ENCODE measurements at regions not wholly inside any gene's neighbourhood (a gene's known extent, or its start where the extent isn't known, plus 50 kb on each side); places are given as distances from the start of the nearest gene placed in this dataset.

DNA sequence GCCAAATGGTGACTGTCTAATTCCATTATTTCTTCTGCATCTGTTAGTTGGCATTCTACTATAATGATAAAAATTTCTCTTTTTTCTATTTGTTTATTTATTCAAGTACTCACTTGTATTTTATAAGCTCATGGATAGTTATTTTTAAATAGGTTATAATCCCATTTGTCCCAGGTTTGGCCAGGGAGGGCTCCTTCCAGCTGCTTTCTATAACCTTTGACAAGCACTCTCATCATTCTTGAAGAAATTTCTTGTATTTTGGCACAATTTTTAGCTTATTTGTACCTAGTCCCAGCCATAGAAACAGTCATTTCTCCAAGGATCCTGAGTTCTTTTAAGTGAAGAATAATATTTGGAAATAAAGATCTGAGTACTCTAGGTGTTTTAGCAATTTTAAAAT, 1038.6 kb upstream of the AGA start:
- no peak overlapping the region for H3K9ac ChIP-seq (ENCODE audit: low read length)
- H2AFZ ChIP-seq (ENCODE audit: low read length): no peak overlapping the region
- no peak for TF ChIP-seq CTCF (IDR thresholded peaks at IDR 0.05; ENCODE audit: low read length)
- TF ChIP-seq EZH2 (optimal IDR thresholded peaks at IDR 0.05; ENCODE audit: low read depth, low read length): no peak
- TF ChIP-seq EZH2phosphoT487 (IDR thresholded peaks at IDR 0.05; ENCODE audit: low read length): no peak
- H3K27ac ChIP-seq (ENCODE audit: low read length): no peak overlapping the region
- H3K4me1 ChIP-seq (ENCODE audit: low read length): no peaks in the 10 kb centered on the region
- no peaks in the 10 kb centered on the region for H3K9me3 ChIP-seq (replicated peaks; ENCODE audit: insufficient read depth, low read length)
- no peaks in the 10 kb centered on the region for H3K27me3 ChIP-seq (replicated peaks; ENCODE audit: insufficient read depth, low read length)
- no peaks in the 10 kb centered on the region for H3F3A ChIP-seq (ENCODE audit: insufficient read depth, low read length)
- no peaks in the 10 kb centered on the region for H3K9me2 ChIP-seq (replicated peaks; ENCODE audit: insufficient read depth, low read length)
- no peak for DNase-seq
- no peaks in the 10 kb centered on the region for H3K79me2 ChIP-seq (ENCODE audit: low read length)
- H3K36me3 ChIP-seq (replicated peaks; ENCODE audit: insufficient read depth, low read length): no peaks in the 10 kb centered on the region
- no peaks in the 10 kb centered on the region for H4K20me1 ChIP-seq (ENCODE audit: insufficient read depth, low read length)
- H3K4me2 ChIP-seq (ENCODE audit: low read depth, low read length): no peak overlapping the region
- no peak overlapping the region for H3K4me3 ChIP-seq (ENCODE audit: low read length)

- Histone ChIP-seq H3K4me3 (ENCODE audit: low read length) (no peak overlapping the region), H3K27me3 (replicated peaks; ENCODE audit: insufficient read depth, low read length) (no peaks in the 10 kb centered on the region), H3K4me2 (ENCODE audit: low read depth, low read length) (no peak overlapping the region), H3K79me2 (ENCODE audit: low read length) (no peaks in the 10 kb centered on the region), H3K9me2 (replicated peaks; ENCODE audit: insufficient read depth, low read length) (no peaks in the 10 kb centered on the region), H3F3A (ENCODE audit: insufficient read depth, low read length) (no peaks in the 10 kb centered on the region), H3K27ac (ENCODE audit: low read length) (no peak overlapping the region), H3K9me3 (replicated peaks; ENCODE audit: insufficient read depth, low read length) (no peaks in the 10 kb centered on the region), H3K36me3 (replicated peaks; ENCODE audit: insufficient read depth, low read length) (no peaks in the 10 kb centered on the region), H3K4me1 (ENCODE audit: low read length) (no peaks in the 10 kb centered on the region), H2AFZ (ENCODE audit: low read length) (no peak overlapping the region), H4K20me1 (ENCODE audit: insufficient read depth, low read length) (no peaks in the 10 kb centered on the region), H3K9ac (ENCODE audit: low read length) (no peak overlapping the region)
- TF ChIP-seq EZH2phosphoT487 (IDR thresholded peaks at IDR 0.05; ENCODE audit: low read length): no peak
- no peak for TF ChIP-seq EZH2 (optimal IDR thresholded peaks at IDR 0.05; ENCODE audit: low read depth, low read length)
- TF ChIP-seq CTCF (IDR thresholded peaks at IDR 0.05; ENCODE audit: low read length): no peak
- DNase-seq: no peak
Observed at GRCh38 chr4:178481564-178481963, 1039.3 kb upstream of the AGA start.

DNA sequence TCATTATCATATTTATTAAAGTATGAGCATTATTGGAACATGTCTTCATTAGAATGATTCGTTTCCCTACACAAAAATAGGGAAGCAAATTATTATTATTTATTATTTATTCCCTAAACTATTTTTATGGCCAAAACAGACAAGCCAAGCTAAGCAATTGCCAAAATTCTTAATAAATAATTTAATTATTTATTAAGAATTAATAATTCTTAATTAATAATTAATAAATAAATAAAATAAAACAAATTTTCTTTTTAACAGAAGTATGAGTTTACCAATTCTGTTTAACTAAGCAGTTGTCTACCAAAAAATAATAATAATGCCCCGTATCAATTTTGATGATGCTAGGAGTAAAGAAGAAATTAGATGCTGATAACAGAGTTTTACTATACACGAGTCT, 1080.8 kb upstream of the AGA start:
- Histone ChIP-seq H3K79me2 (ENCODE audit: low read length) (no peaks in the 10 kb centered on the region), H2AFZ (ENCODE audit: low read length) (no peak overlapping the region), H3K27me3 (replicated peaks; ENCODE audit: insufficient read depth, low read length) (no peaks in the 10 kb centered on the region), H3K9ac (ENCODE audit: low read length) (no peak overlapping the region), H3K4me2 (ENCODE audit: low read depth, low read length) (no peak overlapping the region), H3K9me3 (replicated peaks; ENCODE audit: insufficient read depth, low read length) (no peaks in the 10 kb centered on the region), H3K4me3 (ENCODE audit: low read length) (no peak overlapping the region), H3K4me1 (ENCODE audit: low read length) (no peaks in the 10 kb centered on the region), H3K36me3 (replicated peaks; ENCODE audit: insufficient read depth, low read length) (no peaks in the 10 kb centered on the region), H3K9me2 (replicated peaks; ENCODE audit: insufficient read depth, low read length) (no peaks in the 10 kb centered on the region), H3F3A (ENCODE audit: insufficient read depth, low read length) (no peaks in the 10 kb centered on the region), H4K20me1 (ENCODE audit: insufficient read depth, low read length) (no peaks in the 10 kb centered on the region), H3K27ac (ENCODE audit: low read length) (no peak overlapping the region)
- no peak for TF ChIP-seq CTCF (IDR thresholded peaks at IDR 0.05; ENCODE audit: low read length)
- TF ChIP-seq EZH2 (optimal IDR thresholded peaks at IDR 0.05; ENCODE audit: low read depth, low read length): no peak
- TF ChIP-seq EZH2phosphoT487 (IDR thresholded peaks at IDR 0.05; ENCODE audit: low read length): no peak
- no peak for DNase-seq

Data from MM.1S (cell line).